HEK293 (cell line): ENCODE measurements at regions not wholly inside any gene's neighbourhood (a gene's known extent, or its start where the extent isn't known, plus 50 kb on each side); places are given as distances from the start of the nearest gene placed in this dataset.

Experiments used
- ZNF146 ChIP-seq: fragments of 450-650 bp; formaldehyde crosslinking; IDR thresholded peaks from 2 replicates; pipeline ENCODE4 v1.5.1; 2016; ENCODE audit warnings: missing biosample characterization, missing genetic modification characterization
- ZNF341 ChIP-seq: fragments of 450-650 bp; formaldehyde crosslinking; IDR thresholded peaks from 2 replicates; pipeline ENCODE4; 2016; ENCODE audit warnings: low read depth, missing biosample characterization, missing genetic modification characterization
- ZNF610 ChIP-seq: fragments of 450-650 bp; formaldehyde crosslinking; IDR thresholded peaks from 2 replicates; pipeline ENCODE4 v1.5.1; 2016; ENCODE audit warnings: missing biosample characterization, missing genetic modification characterization, borderline replicate concordance
- TF ChIP-seq, protein P1 (sequence below): fragments of 450-650 bp; formaldehyde crosslinking; IDR thresholded peaks from 2 replicates; pipeline ENCODE4 v1.5.1; 2016; ENCODE audit warnings: missing biosample characterization, missing genetic modification characterization
- TF ChIP-seq, protein P2 (sequence below): fragments of 450-650 bp; formaldehyde crosslinking; IDR thresholded peaks from 2 replicates; pipeline ENCODE4 v1.5.1; 2016; ENCODE audit warnings: missing biosample characterization, missing genetic modification characterization, borderline replicate concordance
- TF ChIP-seq, protein P3 (sequence below): fragments of 450-650 bp; formaldehyde crosslinking; IDR thresholded peaks from 2 replicates; pipeline ENCODE4 v1.5.1; 2016; ENCODE audit warnings: missing biosample characterization, missing genetic modification characterization
- TF ChIP-seq, protein P4 (sequence below): fragments of 450-650 bp; formaldehyde crosslinking; conservative IDR thresholded peaks from 2 replicates; pipeline ENCODE4 v1.5.1; 2016; ENCODE audit warnings: low read depth, missing biosample characterization, missing genetic modification characterization
- TF ChIP-seq, protein P5 (sequence below): fragments of 450-650 bp; formaldehyde crosslinking; IDR thresholded peaks from 2 replicates; pipeline ENCODE4 v1.5.1; 2016; ENCODE audit warnings: missing biosample characterization, missing genetic modification characterization

DNA sequence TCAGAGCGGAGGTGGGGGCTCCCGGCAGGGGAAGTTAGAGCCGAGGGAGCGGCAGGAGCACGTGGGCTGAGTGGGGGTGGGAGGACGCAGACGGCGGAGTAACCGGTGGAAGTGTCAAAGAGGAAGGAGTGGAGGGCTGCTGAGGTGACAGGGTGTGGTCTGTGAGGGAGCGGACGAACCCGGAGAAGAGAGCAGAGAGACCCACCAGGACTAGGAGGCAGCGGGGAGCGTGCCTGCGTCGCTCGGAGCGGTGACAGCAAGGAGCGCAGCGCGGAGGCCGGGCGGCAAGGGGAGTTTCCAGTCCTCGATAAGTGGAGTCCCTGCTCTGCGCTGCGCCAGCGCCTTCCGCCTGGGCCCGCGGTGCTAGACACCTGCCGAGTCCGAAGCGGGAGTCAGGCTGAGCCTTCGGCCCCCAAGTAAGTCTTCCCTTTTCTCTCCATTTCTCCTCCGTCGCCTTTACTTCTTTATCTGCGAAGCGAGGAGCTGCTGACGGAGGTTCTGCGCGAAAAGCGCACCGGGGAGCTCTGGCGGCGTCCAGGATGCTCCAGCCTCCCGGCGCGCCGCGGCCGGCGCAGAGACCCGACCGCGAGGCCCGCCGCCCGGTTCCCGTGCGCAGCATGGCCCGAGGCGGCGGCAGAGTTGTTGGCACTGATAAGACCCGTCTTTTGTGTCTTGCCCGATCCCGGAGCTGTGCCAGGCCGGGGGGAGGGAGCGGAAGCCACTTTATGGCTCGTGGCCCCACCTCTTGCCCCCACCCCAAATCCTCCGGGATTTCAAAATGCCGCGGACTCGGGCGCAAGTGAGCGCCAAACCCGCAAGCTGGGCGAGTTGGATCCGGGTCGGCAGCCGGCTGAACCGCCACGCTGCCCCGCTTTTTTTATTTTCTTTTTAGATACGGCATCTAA, 533.0 kb upstream of the SEMA6D start:
- TF ChIP-seq, protein P1, sequence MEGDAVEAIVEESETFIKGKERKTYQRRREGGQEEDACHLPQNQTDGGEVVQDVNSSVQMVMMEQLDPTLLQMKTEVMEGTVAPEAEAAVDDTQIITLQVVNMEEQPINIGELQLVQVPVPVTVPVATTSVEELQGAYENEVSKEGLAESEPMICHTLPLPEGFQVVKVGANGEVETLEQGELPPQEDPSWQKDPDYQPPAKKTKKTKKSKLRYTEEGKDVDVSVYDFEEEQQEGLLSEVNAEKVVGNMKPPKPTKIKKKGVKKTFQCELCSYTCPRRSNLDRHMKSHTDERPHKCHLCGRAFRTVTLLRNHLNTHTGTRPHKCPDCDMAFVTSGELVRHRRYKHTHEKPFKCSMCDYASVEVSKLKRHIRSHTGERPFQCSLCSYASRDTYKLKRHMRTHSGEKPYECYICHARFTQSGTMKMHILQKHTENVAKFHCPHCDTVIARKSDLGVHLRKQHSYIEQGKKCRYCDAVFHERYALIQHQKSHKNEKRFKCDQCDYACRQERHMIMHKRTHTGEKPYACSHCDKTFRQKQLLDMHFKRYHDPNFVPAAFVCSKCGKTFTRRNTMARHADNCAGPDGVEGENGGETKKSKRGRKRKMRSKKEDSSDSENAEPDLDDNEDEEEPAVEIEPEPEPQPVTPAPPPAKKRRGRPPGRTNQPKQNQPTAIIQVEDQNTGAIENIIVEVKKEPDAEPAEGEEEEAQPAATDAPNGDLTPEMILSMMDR (tag by site-specific recombination): no peak
- TF ChIP-seq, protein P2, sequence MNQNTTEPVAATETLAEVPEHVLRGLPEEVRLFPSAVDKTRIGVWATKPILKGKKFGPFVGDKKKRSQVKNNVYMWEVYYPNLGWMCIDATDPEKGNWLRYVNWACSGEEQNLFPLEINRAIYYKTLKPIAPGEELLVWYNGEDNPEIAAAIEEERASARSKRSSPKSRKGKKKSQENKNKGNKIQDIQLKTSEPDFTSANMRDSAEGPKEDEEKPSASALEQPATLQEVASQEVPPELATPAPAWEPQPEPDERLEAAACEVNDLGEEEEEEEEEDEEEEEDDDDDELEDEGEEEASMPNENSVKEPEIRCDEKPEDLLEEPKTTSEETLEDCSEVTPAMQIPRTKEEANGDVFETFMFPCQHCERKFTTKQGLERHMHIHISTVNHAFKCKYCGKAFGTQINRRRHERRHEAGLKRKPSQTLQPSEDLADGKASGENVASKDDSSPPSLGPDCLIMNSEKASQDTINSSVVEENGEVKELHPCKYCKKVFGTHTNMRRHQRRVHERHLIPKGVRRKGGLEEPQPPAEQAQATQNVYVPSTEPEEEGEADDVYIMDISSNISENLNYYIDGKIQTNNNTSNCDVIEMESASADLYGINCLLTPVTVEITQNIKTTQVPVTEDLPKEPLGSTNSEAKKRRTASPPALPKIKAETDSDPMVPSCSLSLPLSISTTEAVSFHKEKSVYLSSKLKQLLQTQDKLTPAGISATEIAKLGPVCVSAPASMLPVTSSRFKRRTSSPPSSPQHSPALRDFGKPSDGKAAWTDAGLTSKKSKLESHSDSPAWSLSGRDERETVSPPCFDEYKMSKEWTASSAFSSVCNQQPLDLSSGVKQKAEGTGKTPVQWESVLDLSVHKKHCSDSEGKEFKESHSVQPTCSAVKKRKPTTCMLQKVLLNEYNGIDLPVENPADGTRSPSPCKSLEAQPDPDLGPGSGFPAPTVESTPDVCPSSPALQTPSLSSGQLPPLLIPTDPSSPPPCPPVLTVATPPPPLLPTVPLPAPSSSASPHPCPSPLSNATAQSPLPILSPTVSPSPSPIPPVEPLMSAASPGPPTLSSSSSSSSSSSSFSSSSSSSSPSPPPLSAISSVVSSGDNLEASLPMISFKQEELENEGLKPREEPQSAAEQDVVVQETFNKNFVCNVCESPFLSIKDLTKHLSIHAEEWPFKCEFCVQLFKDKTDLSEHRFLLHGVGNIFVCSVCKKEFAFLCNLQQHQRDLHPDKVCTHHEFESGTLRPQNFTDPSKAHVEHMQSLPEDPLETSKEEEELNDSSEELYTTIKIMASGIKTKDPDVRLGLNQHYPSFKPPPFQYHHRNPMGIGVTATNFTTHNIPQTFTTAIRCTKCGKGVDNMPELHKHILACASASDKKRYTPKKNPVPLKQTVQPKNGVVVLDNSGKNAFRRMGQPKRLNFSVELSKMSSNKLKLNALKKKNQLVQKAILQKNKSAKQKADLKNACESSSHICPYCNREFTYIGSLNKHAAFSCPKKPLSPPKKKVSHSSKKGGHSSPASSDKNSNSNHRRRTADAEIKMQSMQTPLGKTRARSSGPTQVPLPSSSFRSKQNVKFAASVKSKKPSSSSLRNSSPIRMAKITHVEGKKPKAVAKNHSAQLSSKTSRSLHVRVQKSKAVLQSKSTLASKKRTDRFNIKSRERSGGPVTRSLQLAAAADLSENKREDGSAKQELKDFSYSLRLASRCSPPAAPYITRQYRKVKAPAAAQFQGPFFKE: no peak
- peak; percentile 100 for TF ChIP-seq ZNF610 (tag by site-specific recombination)
- no peak for TF ChIP-seq ZNF146 (tag by site-specific recombination)
- TF ChIP-seq, protein P3, sequence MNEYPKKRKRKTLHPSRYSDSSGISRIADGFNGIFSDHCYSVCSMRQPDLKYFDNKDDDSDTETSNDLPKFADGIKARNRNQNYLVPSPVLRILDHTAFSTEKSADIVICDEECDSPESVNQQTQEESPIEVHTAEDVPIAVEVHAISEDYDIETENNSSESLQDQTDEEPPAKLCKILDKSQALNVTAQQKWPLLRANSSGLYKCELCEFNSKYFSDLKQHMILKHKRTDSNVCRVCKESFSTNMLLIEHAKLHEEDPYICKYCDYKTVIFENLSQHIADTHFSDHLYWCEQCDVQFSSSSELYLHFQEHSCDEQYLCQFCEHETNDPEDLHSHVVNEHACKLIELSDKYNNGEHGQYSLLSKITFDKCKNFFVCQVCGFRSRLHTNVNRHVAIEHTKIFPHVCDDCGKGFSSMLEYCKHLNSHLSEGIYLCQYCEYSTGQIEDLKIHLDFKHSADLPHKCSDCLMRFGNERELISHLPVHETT (tag by site-specific recombination): no peak
- TF ChIP-seq, protein P4, sequence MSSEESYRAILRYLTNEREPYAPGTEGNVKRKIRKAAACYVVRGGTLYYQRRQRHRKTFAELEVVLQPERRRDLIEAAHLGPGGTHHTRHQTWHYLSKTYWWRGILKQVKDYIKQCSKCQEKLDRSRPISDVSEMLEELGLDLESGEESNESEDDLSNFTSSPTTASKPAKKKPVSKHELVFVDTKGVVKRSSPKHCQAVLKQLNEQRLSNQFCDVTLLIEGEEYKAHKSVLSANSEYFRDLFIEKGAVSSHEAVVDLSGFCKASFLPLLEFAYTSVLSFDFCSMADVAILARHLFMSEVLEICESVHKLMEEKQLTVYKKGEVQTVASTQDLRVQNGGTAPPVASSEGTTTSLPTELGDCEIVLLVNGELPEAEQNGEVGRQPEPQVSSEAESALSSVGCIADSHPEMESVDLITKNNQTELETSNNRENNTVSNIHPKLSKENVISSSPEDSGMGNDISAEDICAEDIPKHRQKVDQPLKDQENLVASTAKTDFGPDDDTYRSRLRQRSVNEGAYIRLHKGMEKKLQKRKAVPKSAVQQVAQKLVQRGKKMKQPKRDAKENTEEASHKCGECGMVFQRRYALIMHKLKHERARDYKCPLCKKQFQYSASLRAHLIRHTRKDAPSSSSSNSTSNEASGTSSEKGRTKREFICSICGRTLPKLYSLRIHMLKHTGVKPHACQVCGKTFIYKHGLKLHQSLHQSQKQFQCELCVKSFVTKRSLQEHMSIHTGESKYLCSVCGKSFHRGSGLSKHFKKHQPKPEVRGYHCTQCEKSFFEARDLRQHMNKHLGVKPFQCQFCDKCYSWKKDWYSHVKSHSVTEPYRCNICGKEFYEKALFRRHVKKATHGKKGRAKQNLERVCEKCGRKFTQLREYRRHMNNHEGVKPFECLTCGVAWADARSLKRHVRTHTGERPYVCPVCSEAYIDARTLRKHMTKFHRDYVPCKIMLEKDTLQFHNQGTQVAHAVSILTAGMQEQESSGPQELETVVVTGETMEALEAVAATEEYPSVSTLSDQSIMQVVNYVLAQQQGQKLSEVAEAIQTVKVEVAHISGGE: peak; percentile 49
- no peak for TF ChIP-seq ZNF341
- TF ChIP-seq, protein P5, sequence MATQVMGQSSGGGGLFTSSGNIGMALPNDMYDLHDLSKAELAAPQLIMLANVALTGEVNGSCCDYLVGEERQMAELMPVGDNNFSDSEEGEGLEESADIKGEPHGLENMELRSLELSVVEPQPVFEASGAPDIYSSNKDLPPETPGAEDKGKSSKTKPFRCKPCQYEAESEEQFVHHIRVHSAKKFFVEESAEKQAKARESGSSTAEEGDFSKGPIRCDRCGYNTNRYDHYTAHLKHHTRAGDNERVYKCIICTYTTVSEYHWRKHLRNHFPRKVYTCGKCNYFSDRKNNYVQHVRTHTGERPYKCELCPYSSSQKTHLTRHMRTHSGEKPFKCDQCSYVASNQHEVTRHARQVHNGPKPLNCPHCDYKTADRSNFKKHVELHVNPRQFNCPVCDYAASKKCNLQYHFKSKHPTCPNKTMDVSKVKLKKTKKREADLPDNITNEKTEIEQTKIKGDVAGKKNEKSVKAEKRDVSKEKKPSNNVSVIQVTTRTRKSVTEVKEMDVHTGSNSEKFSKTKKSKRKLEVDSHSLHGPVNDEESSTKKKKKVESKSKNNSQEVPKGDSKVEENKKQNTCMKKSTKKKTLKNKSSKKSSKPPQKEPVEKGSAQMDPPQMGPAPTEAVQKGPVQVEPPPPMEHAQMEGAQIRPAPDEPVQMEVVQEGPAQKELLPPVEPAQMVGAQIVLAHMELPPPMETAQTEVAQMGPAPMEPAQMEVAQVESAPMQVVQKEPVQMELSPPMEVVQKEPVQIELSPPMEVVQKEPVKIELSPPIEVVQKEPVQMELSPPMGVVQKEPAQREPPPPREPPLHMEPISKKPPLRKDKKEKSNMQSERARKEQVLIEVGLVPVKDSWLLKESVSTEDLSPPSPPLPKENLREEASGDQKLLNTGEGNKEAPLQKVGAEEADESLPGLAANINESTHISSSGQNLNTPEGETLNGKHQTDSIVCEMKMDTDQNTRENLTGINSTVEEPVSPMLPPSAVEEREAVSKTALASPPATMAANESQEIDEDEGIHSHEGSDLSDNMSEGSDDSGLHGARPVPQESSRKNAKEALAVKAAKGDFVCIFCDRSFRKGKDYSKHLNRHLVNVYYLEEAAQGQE (tag by site-specific recombination): no peak
